KG1 (cell line): ENCODE measurements at regions not wholly inside any gene's neighbourhood (a gene's known extent, or its start where the extent isn't known, plus 50 kb on each side); places are given as distances from the start of the nearest gene placed in this dataset.
"Not testable (repeated sequence)": the region's sequence is repeated elsewhere in the genome, so short reads cannot be mapped to it uniquely, and the experiment has no call there.

Experiments used
- DNase-seq: peaks from one replicate; lab custom pipeline; 2025; lab: John Stamatoyannopoulos, UW

DNA sequence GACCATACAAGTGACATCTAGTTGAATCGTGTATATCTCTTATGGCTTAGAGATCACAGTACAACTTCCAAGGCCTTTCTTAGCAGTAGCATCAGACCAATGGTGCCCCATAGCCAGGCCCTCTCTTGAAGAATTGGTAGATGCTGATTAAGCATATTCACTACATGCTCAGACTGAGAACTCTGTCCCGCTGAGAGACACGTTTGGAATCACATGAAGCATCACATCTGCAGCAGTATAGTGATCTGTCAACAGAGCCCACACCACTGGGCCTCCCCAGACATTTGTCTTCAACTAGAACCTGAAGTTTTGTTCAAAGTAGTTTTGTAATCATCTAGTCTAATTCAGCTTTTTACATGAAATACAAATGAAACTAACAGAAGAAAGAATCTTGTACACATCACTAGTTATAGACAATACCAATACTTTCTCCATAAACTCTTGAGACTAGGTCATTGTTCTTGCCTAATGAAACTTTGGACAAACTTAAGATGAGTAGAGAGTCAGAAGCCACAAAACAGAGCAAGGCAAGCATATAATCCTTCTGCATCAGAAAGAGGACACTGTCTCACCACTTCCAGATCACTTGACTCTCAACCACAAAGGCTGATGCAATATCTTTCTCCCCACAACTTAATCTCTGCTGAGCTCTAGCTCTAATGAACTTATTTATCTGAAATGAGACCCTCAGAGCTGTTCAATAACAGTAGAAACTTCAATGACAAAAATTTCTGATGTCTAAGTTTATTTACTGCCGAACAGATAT is 182.7 kb downstream of the TBX18 start:
- no peak for DNase-seq

DNA sequence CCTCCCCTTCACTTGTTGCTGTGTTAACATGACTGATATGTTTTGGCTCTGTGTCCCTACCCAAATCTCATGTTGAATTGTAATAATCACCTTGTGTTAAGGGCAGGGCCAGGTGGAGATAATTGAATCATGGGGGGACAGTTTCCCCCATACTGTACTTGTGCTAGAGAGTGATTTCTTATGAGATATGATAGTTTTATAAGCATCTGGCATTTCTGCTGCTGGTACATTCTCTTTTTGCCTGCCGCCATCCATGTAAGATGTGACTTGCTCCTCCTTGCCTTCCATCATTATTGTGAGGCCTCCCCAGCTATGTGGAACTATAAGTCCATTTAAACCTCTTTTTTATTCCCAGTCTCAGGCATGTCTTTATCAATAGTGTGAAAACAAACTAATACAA is 185.0 kb downstream of the TBX18 start:
- no peak for DNase-seq

- no peak for DNase-seq
Observed at GRCh38 chr6:84576029-84576428, 188.4 kb downstream of the TBX18 start.

DNA sequence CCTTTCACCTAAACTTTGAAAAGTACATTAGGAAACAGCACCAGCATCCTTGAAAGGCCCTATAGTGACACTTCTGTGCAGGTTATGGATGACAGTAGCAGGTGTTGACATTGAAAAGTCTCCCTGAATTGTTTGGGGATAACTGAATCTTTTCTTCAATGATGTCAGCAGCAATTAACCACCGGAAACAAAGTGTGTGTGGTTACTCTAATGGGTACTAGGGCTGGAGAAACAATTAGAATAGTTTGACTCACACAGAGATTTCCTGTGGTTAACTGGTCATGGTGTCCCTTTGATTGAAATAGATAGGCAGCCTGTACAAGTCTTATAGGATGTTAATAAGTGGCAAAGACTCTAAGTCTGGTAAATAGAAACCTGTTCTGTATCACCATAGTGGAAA is 189.1 kb downstream of the TBX18 start:
- peak; percentile 8 for DNase-seq

- DNase-seq, result no peak
Observed at GRCh38 chr6:84569882-84570281, 194.5 kb downstream of the TBX18 start.

GRCh38 chr6:84568971-84569370 is 195.4 kb downstream of the TBX18 start:
- DNase-seq, result no peak

- DNase-seq, result not testable (repeated sequence)
Observed at GRCh38 chr6:84565718-84566117, 198.7 kb downstream of the TBX18 start.

- no peak for DNase-seq
Observed at GRCh38 chr6:84560436-84561390, 203.7 kb downstream of the TBX18 start.

- no peak for DNase-seq
Observed at GRCh38 chr6:84556541-84557335, 207.7 kb downstream of the TBX18 start.

DNA sequence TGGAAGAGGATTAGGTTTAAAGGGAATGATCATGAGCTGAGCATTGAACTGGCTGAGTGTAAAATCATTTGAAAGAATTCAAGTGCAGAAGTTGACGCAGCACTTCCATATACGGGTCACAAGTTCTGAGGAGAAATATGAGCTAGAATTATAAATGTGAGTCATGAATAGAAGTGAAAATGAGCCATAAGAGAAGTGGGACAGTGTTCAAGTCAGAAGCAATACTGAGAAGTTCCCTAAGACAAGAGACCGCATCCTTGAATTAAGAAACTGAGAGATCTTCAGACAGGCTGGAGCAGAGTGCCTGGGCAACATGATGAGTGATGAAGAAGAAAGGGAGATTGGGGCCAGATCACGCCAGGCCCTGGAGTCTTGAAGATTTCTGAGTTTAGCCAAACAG is 209.7 kb downstream of the TBX18 start:
- DNase-seq, result no peak

- DNase-seq, result no peak
Observed at GRCh38 chr6:84554074-84554473, 210.3 kb downstream of the TBX18 start.

GRCh38 chr6:84553527-84553926 is 210.9 kb downstream of the TBX18 start:
- DNase-seq, result no peak

- DNase-seq, result no peak
Observed at GRCh38 chr6:84551797-84552196, 212.6 kb downstream of the TBX18 start.

- no peak for DNase-seq
Observed at GRCh38 chr6:84549917-84550316, 214.5 kb downstream of the TBX18 start.

GRCh38 chr6:84547341-84547801 is 217.0 kb downstream of the TBX18 start:
- DNase-seq, result no peak

DNA sequence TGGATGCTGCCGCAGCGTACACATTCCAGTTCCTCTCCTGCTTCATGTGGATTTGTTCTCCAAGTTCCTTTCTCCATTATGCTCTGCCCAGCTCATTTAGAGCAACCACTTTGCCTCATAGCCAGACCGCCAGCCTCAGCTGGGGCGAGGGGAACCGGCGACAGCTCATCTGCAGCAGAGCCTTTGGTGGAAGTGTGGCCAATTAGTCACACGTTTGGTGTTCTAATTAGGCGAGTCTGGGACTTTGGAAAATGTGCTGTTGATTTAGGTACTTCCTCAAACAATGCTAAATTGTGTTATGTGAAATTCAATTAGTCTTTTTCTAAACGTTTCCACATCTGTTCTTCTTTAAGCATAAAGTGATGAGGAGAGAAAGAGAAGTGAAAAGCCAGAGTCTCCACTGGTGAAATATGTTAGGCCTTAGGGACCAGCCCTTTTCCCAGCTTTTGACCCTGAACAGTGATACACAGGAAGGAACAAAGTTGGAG is 217.9 kb downstream of the TBX18 start:
- DNase-seq, result no peak

- DNase-seq, result no peak
Observed at GRCh38 chr6:84539122-84539856, 225.1 kb downstream of the TBX18 start.

GRCh38 chr6:84536885-84537638 is 227.3 kb downstream of the TBX18 start:
- DNase-seq, result no peak

DNA sequence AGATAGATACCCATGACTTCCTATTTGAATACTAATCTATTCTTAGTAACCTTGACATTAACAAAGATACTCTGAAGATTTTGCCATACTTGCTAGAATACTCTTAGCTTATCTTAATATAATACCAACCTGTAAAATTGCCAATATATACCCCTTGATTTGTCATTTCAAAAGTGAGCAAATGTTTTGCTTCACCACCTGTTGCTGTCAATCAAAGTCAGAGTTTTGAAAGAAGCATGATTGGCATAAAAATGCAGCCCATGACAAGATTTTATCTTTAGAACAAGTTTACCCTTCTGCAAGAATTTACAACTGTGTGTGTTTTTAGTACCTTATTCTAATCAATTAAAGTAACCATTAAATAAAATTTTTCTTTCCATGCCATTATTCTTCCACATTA is 236.2 kb downstream of the TBX18 start:
- DNase-seq, result no peak

- no peak for DNase-seq
Observed at GRCh38 chr6:84526631-84527030, 237.8 kb downstream of the TBX18 start.

- no peak for DNase-seq
Observed at GRCh38 chr6:84525907-84526306, 238.5 kb downstream of the TBX18 start.
